22Rv1 (cell line): ENCODE measurements at regions not wholly inside any gene's neighbourhood (a gene's known extent, or its start where the extent isn't known, plus 50 kb on each side); places are given as distances from the start of the nearest gene placed in this dataset.

Experiments used
- CTCF ChIP-seq: fragments of 450-650 bp; IDR thresholded peaks from 2 replicates; pipeline ENCODE4 v1.5.1; 2017; ENCODE audit warnings: mild to moderate bottlenecking
- ZFX ChIP-seq: fragments of 450-650 bp; IDR thresholded peaks from 2 replicates; pipeline ENCODE4 v1.6.1; 2017; ENCODE audit warnings: antibody characterized with exemption, borderline replicate concordance

DNA sequence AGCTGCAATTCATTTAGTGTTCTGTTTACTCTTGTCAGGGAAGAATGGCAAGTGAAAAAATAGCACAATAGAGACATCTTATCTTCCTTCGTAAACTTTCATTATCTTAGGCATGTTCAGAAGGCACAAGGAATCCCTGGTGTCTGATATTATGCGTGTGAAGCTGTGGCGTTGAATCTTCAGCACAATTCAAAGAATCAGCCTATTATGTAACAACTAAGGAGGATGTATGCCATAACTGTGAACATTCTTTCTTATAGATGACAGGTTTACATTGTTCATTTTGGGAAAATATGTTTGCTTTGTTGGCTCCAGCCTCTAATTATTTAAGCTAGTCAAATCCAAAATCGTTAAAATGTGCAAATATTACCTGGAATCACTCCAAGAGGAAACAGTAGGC, 446.1 kb downstream of the ANXA1 start:
- TF ChIP-seq CTCF (no peak), ZFX (no peak)
